ENCODE measurements at regions not wholly inside any gene's neighbourhood (a gene's known extent, or its start where the extent isn't known, plus 50 kb on each side); places are given as distances from the start of the nearest gene placed in this dataset.
A peak's percentile ranks its signal among the peaks of the same experiment; 100 is the strongest.
"Not testable (repeated sequence)": the region's sequence is repeated elsewhere in the genome, so short reads cannot be mapped to it uniquely, and the experiment has no call there.

DNA sequence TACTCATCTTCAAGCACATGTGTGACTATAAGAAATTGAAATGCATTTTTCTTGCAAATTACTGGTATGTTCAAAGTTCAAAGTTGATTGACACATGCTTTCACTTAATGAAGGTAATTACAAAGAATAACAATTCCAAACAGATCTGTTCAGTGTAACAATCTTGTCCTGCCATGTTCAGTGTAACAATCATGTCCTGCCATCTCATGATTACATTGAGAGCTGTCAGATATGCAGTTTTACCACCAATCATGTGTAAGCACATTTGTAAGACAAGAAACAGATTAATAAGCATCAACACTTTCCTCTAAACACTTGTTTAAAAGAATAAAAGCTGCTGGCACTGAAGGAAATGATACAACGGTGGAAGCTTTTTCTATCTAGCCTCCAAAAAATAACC is 80.3 kb upstream of the ZNF281 start:
- H3K36me3 Mint-ChIP-seq (ENCODE audit: insufficient read depth, unreplicated experiment): peaks cover 5% of the 10 kb centered on the region
- BruUV-seq (replicated peaks): no TSS peak
- TF ChIP-seq, protein P1, sequence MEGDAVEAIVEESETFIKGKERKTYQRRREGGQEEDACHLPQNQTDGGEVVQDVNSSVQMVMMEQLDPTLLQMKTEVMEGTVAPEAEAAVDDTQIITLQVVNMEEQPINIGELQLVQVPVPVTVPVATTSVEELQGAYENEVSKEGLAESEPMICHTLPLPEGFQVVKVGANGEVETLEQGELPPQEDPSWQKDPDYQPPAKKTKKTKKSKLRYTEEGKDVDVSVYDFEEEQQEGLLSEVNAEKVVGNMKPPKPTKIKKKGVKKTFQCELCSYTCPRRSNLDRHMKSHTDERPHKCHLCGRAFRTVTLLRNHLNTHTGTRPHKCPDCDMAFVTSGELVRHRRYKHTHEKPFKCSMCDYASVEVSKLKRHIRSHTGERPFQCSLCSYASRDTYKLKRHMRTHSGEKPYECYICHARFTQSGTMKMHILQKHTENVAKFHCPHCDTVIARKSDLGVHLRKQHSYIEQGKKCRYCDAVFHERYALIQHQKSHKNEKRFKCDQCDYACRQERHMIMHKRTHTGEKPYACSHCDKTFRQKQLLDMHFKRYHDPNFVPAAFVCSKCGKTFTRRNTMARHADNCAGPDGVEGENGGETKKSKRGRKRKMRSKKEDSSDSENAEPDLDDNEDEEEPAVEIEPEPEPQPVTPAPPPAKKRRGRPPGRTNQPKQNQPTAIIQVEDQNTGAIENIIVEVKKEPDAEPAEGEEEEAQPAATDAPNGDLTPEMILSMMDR (IDR thresholded peaks at IDR 0.05; ENCODE audit: unreplicated experiment): no peak
- no peak overlapping the region for H3K4me3 Mint-ChIP-seq (ENCODE audit: low read depth, unreplicated experiment)
- intact Hi-C loops (cut with micrococcal nuclease; ENCODE audit: unreplicated experiment): no loop called here
- CTCF ChIA-PET: interaction anchor here (0.6 to 1.0 kb wide), 2 partner anchors 10 to 79 kb away, joined by 3 to 4 read pairs; no protein-coding TSS in a partner anchor
- DNase-seq: no peak
- H3K4me1 Mint-ChIP-seq (ENCODE audit: low read depth, unreplicated experiment): peaks cover 14% of the 10 kb centered on the region
- H3K9me3 Mint-ChIP-seq (ENCODE audit: low read depth, unreplicated experiment): no peaks in the 10 kb centered on the region
- no peak overlapping the region for H3K27ac Mint-ChIP-seq (ENCODE audit: unreplicated experiment)
- H3K27me3 Mint-ChIP-seq (ENCODE audit: unreplicated experiment): no peaks in the 10 kb centered on the region

DNA sequence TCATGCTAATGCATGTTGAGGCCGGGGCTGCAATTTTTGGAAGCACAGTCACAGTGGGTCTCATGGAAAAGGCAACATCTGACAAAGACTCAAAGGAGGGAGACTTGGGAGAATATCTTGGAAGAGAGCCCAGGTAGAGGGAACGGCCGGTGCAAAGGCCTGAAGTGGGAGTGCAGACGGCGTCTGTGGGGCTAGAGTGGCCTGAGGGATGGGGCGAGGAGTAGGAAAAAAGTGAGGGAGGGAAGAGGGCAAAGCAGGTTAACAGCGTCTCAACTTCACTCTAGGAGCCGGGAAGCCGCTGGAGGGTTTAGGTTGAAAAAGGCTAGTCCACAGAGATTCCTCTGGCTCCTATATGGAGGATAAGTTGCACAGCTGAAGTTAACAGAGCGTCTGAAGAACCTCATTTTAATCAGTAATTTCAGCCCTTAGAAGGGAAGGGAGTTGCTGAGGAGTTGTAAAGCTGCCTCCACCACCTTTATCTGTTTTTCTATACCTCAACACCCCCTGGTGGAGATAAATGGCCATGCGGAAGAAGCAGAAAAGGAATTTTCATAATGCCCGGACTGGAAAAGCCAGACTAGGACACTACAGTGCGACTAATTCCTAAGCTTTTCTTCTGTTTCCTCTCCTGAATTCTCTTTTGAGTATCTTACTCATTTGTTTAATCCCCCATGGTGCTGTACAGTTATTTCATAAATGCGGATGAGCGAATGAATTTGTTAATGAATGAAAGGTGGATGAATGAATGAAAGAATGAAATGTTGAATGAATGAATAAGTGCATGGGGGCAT is 78.7 kb upstream of the ZNF281 start:
- TF ChIP-seq, protein P1 (IDR thresholded peaks at IDR 0.05; ENCODE audit: unreplicated experiment): peak; percentile 76
- DNase-seq: peak; percentile 77
- intact Hi-C loops (cut with micrococcal nuclease; ENCODE audit: unreplicated experiment): loop anchor here (1.0 to 10.0 kb wide), 4 partner anchors 78 to 804 kb away; partner anchors contain the start of gene ZNF281
- H3K27ac Mint-ChIP-seq (ENCODE audit: unreplicated experiment): peak overlapping the region; percentile 46
- H3K9me3 Mint-ChIP-seq (ENCODE audit: low read depth, unreplicated experiment): no peaks in the 10 kb centered on the region
- H3K4me1 Mint-ChIP-seq (ENCODE audit: low read depth, unreplicated experiment): peaks cover 20% of the 10 kb centered on the region
- no peak overlapping the region for H3K4me3 Mint-ChIP-seq (ENCODE audit: low read depth, unreplicated experiment)
- peaks cover 5% of the 10 kb centered on the region for H3K36me3 Mint-ChIP-seq (ENCODE audit: insufficient read depth, unreplicated experiment)
- no TSS peak for BruUV-seq (replicated peaks)
- CTCF ChIA-PET: interaction anchor here (0.9 to 1.6 kb wide), 7 partner anchors 60 to 804 kb away, joined by 3 to 10 read pairs (median 3); no protein-coding TSS in a partner anchor
- no peaks in the 10 kb centered on the region for H3K27me3 Mint-ChIP-seq (ENCODE audit: unreplicated experiment)

DNA sequence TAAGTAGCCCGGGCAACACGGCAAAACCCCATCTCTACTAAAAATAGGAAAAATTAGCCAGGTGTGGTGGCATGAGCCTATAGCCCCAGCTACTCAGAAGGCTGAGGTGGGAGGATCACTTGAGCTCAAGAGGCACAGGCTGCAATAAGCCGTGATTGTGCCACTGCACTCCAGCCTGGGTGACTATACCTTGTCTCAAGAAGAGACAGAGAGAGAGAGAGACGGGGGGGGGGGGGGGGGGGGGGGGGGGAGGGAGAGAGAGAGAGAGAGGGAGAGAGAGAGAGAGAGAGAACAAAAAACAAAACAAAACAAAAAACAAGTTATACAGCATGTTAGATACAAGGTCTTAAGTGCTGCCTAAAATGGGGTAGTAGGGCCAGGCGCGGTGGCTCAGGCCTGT is 77.8 kb upstream of the ZNF281 start:
- H3K9me3 Mint-ChIP-seq (ENCODE audit: low read depth, unreplicated experiment): no peaks in the 10 kb centered on the region
- DNase-seq: no peak
- BruUV-seq (replicated peaks): no TSS peak

DNA sequence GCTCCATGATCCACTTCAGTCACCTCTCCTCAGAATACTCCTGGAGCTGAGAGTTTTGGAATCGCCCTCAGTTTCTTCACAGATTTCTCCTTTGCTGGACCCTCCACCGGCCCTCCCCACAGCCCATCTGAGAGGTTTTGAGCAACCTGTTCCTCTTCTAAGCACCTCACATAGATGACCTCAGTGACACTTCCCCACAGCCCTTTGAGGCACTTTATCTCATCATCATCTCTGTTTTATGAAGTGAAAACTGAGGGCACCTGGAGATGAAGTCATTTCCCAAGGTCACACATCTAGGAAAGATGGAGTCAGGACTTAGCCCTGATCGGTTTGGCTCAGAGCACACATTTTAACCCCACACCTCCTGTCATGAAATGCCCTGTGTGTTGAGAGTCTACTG is 76.8 kb upstream of the ZNF281 start:
- Mint-ChIP-seq H3K9me3 (ENCODE audit: low read depth, unreplicated experiment) (no peaks in the 10 kb centered on the region), H3K36me3 (ENCODE audit: insufficient read depth, unreplicated experiment) (peaks cover 5% of the 10 kb centered on the region), H3K4me1 (ENCODE audit: low read depth, unreplicated experiment) (peaks cover 28% of the 10 kb centered on the region), H3K4me3 (ENCODE audit: low read depth, unreplicated experiment) (no peak overlapping the region), H3K27ac (ENCODE audit: unreplicated experiment) (no peak overlapping the region), H3K27me3 (ENCODE audit: unreplicated experiment) (no peaks in the 10 kb centered on the region)
- BruUV-seq (replicated peaks): no TSS peak
- TF ChIP-seq, protein P1 (IDR thresholded peaks at IDR 0.05; ENCODE audit: unreplicated experiment): no peak
- intact Hi-C loops (cut with micrococcal nuclease; ENCODE audit: unreplicated experiment): loop anchor here (10.0 kb wide), 2 partner anchors 352 to 802 kb away; no protein-coding TSS in a partner anchor
- no peak for DNase-seq
- CTCF ChIA-PET: interaction anchor here (0.6 to 1.0 kb wide), 2 partner anchors 11 to 184 kb away, joined by 3 to 6 read pairs; no protein-coding TSS in a partner anchor

More for the DNA sequence above, 77.8 kb upstream of the ZNF281 start:
- intact Hi-C loops (cut with micrococcal nuclease; ENCODE audit: unreplicated experiment): loop anchor here (1.0 to 10.0 kb wide), 4 partner anchors 77 to 803 kb away; partner anchors contain the start of gene ZNF281
- TF ChIP-seq, protein P1 (IDR thresholded peaks at IDR 0.05; ENCODE audit: unreplicated experiment): no peak
- Mint-ChIP-seq H3K4me3 (ENCODE audit: low read depth, unreplicated experiment) (no peak overlapping the region), H3K27ac (ENCODE audit: unreplicated experiment) (no peak overlapping the region), H3K27me3 (ENCODE audit: unreplicated experiment) (no peaks in the 10 kb centered on the region), H3K36me3 (ENCODE audit: insufficient read depth, unreplicated experiment) (peaks cover 5% of the 10 kb centered on the region), H3K4me1 (ENCODE audit: low read depth, unreplicated experiment) (peaks cover 28% of the 10 kb centered on the region)
- CTCF ChIA-PET: interaction anchor here (0.6 to 1.0 kb wide), 5 partner anchors 55 to 531 kb away, joined by 3 to 4 read pairs (median 4); no protein-coding TSS in a partner anchor

DNA sequence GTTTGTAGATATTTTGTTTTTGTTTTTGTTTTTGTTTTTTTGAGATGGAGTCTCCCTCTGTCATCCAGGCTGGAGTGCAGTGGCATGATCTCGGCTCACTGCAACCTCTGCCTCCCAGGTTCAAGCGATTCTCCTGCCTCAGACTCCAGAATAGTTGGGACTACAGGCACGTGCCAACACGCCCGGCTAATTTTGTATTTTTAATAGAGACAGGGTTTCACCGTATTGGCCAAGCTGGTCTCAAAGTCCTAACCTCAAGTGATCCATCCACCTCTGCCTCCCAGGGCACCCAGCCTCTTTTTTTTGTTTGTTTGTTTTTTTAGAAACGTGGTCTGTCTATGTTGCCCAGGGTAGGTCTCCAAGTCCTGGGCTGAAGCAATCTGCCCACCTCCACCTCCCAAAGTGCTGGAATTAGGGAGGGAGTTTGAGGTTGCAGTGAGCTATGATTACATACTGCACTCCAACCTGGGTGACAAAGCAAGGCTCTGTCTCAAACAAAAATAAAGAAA is 74.7 kb upstream of the ZNF281 start:
- H3K27me3 Mint-ChIP-seq (ENCODE audit: unreplicated experiment); BruUV-seq (replicated peaks); DNase-seq; H3K27ac Mint-ChIP-seq (ENCODE audit: unreplicated experiment); H3K36me3 Mint-ChIP-seq (ENCODE audit: insufficient read depth, unreplicated experiment); H3K9me3 Mint-ChIP-seq (ENCODE audit: low read depth, unreplicated experiment); H3K4me3 Mint-ChIP-seq (ENCODE audit: low read depth, unreplicated experiment): not testable (repeated sequence)
- H3K4me1 Mint-ChIP-seq (ENCODE audit: low read depth, unreplicated experiment): peaks cover 28% of the 10 kb centered on the region
- intact Hi-C loops (cut with micrococcal nuclease; ENCODE audit: unreplicated experiment): loop anchor here (5.0 to 10.0 kb wide), 3 partner anchors 192 to 800 kb away; no protein-coding TSS in a partner anchor
- CTCF ChIA-PET: interaction anchor here (1.2 to 1.7 kb wide), 2 partner anchors 74 to 800 kb away, joined by 3 to 4 read pairs; no protein-coding TSS in a partner anchor

Measured in Calu3 (cell line).